Fibroblast of skin of right biceps (primary cell): ENCODE measurements at regions not wholly inside any gene's neighbourhood (a gene's known extent, or its start where the extent isn't known, plus 50 kb on each side); places are given as distances from the start of the nearest gene placed in this dataset.

ENCODE experiments used
- DNase-seq: peaks from one replicate; pipeline ENCODE4 v3.0.0-alpha.2; 2013

DNA sequence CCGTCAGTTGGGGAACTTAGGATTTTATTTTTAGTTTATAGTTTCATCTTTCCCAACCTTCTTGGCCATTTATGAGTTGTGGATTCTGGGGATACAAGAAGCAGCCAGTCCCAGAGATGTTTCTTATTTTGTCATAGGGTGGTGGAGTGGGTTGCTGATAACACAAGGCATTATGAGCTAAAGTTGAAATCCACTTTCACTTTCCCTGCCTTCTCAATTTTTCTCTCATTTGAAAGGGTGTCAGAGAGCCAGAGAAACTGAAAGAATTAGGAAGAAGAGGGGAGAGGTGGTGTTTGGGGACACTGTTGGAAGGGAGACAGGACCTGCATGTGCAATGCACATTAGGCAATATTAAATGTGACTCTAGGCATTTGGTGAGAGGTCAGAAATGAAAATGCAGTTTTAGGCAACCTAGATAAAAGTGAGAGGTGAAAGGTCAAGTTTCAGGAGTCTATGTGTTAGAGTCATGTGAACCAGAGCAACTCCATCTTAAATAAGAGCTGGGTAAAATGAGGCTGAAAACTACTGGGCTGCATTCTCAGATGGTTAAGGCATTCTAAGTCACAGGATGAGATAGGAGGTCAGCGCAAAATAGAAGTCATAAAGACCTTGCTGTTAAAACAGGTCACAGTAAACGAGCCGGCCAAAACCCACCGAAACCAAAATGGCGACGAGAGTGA is 71.1 kb upstream of the F3 start:
- DNase-seq, result no peak

DNA sequence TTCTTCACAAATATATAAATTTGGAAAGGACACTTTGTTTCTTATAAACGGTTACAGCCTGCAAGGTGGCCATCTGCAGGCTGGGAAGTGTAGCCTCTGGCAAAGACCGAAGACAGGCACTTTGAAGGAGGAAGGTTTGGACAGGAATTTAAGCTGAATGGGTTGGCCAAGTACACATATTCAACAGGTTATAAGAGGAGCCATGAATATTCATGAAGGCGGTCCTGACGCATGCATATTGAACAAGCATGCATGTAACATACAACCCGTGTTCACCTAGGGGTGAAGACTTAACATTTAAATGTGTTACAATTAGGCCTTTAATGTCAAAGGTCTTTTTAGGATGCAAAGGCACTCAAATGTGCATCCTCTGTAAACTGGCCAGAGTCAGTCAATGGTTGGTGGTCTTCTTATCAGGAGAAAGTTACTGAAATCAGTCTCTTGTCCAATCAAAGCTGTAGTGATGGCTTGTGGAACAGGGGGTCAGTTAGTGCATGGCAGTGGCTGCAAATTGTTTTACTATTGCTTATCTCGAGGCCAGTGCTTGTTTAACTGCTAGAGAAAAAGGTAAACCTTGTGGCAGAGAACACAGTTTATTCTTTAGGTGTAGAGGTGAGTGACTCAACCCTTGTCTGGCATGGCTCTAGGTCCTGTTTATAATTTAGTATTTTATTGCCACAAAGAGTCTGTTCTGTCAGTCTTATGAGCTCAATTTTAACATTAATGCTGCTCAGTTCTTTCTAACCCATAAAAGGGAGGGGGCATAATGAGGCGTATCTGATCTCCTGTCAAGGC is 70.3 kb upstream of the F3 start:
- DNase-seq, result no peak

DNA sequence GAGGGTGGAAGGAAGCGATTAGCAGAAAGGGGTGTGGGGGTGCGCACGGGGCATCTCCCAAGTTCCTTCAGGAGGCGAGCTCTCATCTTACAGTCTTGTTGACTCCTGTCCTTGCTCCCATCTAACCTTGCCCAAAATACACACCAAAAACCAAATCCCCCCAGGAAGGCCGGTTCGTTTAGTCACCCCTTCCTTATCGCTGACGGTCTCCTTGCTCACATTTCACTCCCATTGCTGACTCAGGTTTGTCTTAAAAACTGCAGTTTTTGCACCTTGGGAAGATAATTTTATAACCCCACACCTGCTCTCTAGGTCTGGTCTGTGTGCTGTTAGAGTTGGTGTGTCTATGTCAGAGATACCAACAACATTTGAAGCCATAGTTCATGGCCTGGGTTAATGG is 68.1 kb upstream of the F3 start:
- DNase-seq, result no peak

DNA sequence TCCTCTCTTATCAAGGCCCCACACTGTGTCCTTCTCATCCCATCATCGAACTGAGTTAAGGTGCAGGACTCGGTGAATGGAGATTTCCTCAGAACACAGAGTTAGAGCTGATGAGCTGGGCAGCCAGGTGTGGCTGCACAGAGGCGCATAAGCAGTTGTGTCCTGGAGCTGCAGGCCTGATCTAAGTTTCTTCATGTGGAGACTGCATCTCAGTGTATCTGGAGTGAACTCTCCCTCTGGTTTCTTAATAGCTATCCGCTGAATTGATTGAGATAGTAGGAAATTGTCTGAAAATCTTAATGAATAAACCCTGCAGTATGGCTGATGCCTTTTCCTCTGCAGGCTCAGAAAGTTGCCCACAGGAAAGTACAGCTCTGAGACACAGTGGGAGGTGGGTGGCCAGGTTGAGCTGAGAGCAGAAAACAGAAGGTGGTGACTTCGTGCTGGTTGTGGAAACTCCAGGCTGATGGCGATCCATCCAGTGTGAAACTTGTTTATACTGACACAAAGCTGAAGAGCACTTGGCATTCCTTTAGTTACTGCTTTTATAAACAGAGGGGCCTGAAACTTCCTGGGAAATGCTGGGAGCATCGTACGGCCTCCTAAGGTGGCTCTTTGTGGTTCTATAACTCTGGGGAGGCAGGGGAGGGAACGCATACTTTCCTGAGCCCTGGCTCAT is 67.4 kb upstream of the F3 start:
- no peak for DNase-seq

DNA sequence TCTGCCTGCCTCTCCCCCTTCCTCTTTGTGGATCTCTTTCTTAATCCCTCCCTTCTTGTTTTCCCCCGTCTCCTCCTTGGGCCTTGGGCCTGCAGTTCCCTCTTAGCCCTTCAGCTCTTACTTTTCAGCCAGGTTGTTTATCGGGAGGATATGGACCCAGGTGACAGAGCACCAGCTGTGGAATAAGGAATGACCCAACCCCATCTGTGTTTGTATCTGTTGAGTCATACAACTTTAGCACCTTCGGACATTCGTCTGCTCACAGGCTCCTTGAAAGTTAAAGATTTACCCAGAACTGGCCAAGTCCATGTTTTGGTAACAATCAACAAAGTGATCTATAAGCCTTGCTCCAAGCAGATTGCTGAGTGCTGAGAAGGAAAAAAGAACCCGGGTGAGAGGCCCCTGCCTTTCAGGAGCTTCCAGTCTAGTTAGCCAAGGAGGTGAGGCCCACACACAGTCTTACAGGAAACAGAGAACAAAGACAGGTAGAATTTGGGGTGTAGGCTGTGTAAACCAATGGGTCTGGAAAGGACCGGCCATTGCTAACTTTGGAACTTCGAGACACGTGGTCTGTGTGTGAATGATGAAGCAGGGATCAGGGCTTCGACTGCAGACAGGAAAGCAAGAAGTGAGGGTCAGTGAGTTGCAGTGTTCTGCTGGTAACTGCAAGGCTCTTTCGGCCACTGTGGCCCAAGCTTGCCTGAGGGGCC is 66.7 kb upstream of the F3 start:
- no peak for DNase-seq

DNA sequence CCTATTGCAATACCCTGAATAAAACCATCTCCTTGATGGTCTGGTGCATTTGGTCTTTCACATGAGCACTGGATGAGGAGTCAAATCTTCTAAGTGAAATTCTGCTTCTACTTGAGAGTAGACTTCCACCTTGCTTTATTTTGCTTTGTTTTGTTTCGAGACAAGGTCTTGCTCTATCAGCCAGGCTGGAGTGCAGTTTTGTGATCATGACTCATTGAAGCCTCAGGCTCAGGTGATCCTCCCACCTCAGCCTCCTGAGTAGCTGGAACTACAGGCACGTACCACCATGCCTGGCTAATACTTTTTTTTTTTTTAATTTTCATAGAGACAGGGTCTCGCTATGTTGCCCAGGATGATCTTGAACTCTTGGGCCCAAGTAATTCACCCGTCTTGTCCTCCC is 65.8 kb upstream of the F3 start:
- DNase-seq, result no peak

DNA sequence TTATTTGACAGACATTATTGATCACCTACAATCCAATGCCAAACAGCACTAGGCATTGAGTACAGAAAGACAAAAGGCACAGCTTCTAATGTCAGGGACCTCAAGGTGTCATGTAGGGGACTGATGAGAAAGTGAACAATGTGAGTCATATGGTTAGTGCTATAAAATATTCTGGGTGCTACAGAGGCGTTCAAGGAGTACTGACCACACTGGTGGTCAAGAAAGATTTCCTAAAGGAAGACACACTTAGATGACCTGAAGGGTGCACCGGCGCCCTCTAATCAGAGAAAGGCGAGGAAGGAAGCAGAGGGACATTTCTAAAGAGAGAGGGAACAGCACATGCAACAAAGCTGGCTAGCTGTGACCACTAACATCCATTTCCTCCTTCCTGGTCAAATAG is 64.9 kb upstream of the F3 start:
- DNase-seq, result no peak

DNA sequence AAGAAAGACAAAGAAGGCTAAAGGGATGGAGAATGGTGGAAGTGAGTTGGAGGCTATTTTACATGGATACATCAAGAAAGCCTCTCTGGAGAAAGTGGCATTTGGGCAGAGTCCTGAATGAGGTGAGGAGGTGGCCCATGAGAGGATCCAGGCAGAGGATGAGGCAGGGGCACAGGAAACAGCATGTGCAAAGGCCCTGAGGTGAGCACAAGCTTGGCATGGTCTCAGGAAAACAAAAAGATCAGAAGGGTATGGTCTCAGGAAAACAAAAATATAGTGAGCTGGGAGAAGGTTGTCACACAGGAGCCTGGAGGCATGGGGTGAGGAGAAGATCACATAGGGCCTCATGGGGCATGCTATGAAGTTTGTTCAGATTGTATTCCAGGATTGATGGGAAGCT is 62.1 kb upstream of the F3 start:
- DNase-seq, result no peak

DNA sequence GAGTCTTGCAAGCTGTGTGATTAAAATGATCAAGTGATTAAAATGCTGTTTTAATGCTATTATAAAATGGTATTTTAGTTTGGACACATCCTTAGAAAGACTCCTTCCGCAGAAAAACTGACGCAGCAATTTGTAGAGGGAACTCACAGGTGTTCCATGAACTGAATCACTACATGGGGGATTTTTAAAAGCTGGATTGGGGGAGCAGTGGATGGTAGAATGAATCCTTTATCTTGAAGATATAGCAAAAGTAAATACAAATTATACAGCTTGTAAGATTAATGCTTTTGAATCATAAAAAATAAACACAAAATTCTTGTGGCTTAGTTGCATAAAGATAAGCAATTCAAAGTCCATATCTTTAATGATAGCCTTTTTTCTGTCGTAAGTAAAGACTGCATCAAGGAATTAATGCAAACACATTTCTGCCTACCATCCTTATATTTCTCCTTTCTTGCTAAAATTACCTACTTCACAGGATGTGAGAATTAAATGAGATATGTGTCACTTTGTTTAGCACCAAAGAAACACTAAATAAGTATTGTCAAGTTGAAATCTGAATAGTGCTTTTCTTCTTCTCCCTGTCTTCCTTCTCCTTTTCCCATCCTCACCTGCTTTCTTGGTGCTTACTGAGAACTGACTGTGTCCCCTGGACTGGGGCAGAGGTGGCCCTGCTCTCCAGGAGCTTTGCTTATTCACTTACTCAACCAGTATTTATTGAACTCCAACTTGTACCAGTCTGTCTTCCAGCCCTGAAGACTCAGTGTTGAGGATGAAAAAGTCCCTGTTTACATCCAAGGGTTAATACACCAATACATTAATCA is 61.5 kb upstream of the F3 start:
- DNase-seq, result no peak

DNA sequence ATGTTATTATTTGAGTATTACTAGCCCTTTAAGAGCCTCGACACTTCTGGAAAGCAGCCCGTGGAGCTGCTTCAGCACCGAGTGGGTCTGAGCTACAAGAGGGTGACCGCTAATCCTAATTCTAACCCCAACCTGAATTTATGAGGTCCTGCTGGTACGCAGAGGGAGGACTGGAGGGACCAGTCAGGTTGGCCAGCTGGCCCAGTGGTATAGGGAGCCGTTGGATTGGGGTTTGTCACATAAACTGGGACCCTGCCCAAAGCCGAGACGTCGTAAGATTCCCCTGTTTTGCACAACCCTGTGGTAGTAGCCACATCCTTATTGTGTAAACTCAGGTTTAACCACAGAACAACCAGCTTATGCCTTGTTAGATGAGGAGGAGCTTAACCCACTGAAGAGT is 60.8 kb upstream of the F3 start:
- DNase-seq, result peak; percentile 26

DNA sequence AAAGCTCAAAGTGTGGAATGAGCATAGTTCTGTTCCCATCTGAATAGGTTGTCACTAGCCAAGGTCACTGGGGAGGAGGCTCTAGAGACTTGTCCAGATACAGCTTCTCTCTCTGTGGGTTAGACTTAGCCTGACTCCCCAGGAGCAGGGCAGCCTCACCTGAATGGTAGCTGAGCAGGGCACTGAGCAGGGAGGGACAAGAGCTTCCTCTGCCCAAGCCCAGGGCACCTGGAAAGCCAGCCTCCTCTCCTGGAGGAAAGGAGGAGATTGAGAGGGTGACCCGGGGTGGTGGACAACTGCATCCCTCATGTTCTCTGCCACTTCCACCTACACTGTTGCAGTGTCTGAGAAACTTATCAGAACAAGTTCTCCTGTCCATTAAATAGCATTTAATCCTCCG is 59.0 kb upstream of the F3 start:
- no peak for DNase-seq

DNA sequence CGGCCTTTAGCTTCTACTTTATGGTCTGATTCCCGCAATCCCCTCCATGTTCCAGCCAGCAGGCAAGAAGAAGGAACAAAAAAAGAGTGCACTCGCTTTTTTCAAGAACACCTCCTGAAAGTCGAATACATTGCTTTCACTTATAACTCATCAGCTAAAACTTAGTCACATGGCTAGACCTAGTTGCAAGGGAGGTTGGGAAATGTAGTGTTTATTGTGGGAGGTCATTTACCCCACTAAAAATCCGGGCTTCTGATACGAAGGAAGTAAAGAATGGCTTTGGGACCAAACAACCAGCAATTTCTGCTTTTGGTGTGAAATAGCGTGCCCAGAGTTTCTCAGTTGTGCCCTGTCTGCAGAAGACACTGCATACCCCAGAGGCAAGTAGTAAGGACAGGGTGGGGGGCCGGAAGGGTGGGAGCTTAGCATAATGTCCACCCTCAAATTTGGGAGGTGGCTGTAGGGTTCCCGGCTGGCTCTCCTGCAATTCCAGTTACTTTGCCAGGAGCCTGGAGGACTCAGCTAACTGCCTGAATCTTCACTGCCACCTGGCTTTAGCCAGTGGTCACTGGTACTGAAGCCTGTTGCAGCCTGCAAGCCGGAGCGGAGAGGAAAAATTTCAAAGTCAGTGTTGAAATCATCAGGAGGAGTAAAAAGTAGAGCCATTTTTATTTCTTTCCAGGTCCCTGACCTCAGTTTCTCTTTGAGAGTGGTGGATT is 57.7 kb upstream of the F3 start:
- DNase-seq, result no peak

DNA sequence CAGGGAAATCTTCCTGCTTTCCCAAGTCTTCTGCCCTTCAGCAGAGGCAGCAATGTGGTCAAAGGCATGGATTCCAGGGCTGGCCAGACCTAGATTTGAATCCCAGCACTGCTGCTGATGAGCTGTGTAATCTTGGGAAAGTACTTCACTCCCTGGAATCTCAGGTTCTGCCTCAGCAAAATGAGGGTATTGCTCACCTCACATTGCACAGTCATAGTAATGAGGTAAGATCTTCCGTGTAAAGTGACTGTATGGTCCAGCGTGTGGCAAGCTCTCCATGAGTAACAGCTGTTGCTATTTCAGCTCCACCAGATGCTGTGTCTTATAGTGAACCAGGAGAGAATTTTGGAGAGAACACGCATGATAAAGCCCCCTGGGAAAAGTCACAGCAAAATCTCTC is 56.1 kb upstream of the F3 start:
- DNase-seq, result peak; percentile 69

DNA sequence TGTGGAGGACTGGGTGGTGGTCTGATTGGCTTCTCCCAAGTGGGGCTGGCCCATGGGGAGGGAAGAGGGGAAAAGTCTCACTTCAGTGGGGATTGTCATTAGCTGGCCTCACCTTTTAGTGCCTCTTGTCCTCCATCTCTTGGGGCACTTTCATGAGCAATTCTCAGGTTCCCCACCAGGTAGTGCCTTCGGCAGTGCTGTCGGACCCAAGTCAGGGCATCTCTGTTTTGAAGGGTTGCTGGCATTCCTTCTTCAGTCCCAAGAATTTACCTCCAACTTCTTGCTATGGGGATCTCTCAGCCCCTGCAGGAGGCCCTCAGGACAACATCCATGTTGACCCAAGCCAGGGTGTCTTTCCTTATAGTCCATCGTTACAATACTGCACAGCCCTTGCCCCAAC is 54.7 kb upstream of the F3 start:
- no peak for DNase-seq

DNA sequence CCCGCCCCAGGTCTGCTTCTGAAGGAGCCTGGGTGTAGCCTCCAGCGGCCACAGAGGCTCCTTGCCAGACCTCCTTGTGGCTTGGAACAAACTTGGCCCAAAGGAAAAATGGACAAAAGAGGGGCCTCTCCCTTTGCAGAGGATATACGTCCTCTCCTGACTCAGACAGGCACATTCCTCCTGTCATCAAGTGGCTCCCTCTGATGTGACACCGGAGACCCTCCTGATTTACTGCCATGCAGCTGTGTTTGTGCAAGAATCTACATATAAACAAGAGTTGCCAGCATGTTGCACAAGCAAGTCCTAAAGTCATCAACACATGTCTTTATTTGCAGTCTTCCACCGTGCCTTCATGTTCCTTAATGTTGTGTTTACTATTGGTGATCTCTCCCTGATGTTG is 54.1 kb upstream of the F3 start:
- DNase-seq, result peak; percentile 52

DNA sequence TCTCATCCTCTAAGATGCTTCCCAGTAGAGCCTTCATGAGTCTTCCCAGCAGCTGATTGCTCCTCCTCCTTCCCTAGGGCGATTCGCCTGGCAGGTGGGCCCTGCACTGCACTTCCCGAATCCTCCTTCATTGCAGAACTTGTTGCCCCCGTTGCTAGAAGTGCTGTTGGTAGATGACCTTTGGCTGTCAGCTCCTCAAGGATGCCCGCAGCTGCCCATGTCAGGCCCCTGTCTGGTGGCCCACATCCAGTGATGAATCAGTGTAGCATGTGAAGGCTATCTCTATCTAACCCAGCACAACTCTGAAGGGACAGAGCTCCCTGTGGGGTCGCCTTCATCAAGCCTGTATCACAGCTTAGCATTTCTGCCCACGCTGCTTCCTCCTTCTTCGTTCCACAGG is 52.1 kb upstream of the F3 start:
- DNase-seq, result no peak

DNA sequence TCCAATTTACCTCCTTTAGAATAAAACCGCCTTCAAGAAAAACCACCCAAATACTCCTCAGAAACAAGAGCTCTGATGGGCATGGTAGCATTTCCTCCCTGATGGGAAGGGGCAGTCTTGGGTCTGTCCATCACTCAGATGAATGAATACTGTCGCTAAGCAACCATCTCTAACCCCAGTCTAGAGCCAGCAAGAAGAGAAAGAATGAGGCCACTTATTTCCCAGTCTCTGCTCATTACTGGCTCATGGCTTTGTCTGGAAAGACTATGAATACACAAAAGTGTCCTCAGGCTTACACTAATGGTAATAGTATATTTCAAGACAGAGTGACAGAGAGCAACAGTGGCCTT is 51.0 kb upstream of the F3 start:
- no peak for DNase-seq

DNA sequence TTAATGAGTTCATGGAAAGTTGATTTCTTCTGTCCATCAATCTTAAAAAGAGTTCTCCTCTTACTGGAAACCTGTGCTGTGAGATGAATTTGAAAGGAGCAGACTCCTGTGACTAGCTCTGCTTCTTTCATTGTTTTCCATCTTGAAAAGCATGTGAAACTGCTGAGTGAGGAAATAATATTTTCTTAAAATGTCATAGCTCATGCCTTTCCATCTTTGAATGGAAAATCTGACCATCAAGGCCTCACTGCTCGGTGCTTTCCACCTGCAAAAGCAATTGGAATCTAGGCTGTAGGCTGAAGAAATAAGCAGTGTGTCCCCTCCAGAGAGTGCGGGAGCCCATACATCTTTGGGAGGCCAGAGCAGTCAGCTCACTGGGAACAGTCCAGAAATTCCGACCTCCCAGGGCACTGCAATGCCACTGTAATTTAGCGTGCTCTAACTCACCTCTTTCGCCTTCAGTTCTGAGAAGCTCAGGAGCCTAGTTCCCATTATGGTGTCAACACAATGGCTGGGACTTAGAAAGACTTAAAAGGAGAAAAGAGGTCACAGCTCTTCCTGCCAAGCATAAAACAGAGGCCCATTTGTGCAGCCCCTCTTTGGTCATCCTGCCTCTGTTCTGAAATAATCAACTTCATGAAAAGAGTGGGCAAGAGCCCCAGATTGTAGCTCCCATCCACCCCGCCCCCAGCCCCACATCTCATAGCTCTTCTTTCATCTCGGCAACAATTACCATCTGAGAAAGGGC is 50.4 kb upstream of the F3 start:
- DNase-seq, result no peak
